Activated CD4-positive, alpha-beta memory T cell treated with anti-CD3 and anti-CD28 coated beads for 36 hours (primary cell): ENCODE measurements at regions not wholly inside any gene's neighbourhood (a gene's known extent, or its start where the extent isn't known, plus 50 kb on each side); places are given as distances from the start of the nearest gene placed in this dataset.

Source experiments
- CTCF ChIA-PET: fragments of 350-600 bp; sonication (Branson Sonifier 250); formaldehyde crosslinking; loops from one replicate; lab custom pipeline; 2021; ENCODE audit warnings: antibody characterized with exemption, inconsistent platforms; lab: Charles Lee
- POLR2A ChIA-PET: fragments of 350-600 bp; sonication (Branson Sonifier 250); formaldehyde crosslinking; loops from one replicate; lab custom pipeline; 2021; ENCODE audit warnings: antibody characterized with exemption; lab: Charles Lee
- DNase-seq: peaks from one replicate; pipeline ENCODE4 v3.0.0-alpha.2; 2020
- H3K27ac Mint-ChIP-seq: one replicate; pipeline ENCODE4 v1.8.0; 2021; ENCODE audit warnings: mixed read lengths
- H3K27me3 Mint-ChIP-seq: one replicate; pipeline ENCODE4 v1.8.0; 2021; ENCODE audit warnings: mixed read lengths
- H3K36me3 Mint-ChIP-seq: one replicate; pipeline ENCODE4 v1.8.0; 2021; ENCODE audit warnings: mixed read lengths
- H3K4me1 Mint-ChIP-seq: one replicate; pipeline ENCODE4 v1.8.0; 2021; ENCODE audit warnings: low read depth, mixed read lengths
- H3K4me3 Mint-ChIP-seq: one replicate; pipeline ENCODE4 v1.8.0; 2021; ENCODE audit warnings: mild to moderate bottlenecking, mixed read lengths
- H3K9me3 Mint-ChIP-seq: one replicate; pipeline ENCODE4 v1.8.0; 2021; ENCODE audit warnings: mixed read lengths
- intact Hi-C: fragments of 100-400 bp; cut with micrococcal nuclease; formaldehyde crosslinking; loops from one replicate; pipeline ENCODE4 v1.15.1; 2023

DNA sequence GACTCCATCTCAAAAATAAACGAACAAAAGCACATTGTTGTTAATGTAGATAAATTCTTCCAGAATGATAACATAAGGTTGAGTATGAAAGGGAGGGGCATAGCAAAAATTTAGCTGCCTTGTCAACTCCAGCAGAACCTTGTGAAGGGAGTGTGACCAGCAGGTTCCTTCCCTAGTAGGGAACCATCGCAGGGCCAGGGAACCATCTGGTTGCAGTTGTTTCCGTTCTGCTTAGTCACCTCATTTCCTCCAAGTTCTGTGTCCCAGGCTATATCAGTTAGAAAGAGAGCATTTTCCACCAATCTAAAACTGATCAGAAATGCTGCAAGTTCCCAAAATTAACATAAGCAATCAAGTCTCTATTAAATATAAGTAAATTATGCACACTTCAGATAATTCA, 126.7 kb upstream of the BLID start:
- no peaks in the 10 kb centered on the region for H3K36me3 Mint-ChIP-seq
- no peaks in the 10 kb centered on the region for H3K4me1 Mint-ChIP-seq
- ChIA-PET CTCF (no interaction called here), POLR2A (no interaction called here)
- intact Hi-C loops, result no loop called here
- H3K4me3 Mint-ChIP-seq, result no peak overlapping the region
- DNase-seq, result no peak
- H3K27me3 Mint-ChIP-seq, result peaks cover 1% of the 10 kb centered on the region
- H3K27ac Mint-ChIP-seq, result no peak overlapping the region
- H3K9me3 Mint-ChIP-seq, result no peaks in the 10 kb centered on the region

DNA sequence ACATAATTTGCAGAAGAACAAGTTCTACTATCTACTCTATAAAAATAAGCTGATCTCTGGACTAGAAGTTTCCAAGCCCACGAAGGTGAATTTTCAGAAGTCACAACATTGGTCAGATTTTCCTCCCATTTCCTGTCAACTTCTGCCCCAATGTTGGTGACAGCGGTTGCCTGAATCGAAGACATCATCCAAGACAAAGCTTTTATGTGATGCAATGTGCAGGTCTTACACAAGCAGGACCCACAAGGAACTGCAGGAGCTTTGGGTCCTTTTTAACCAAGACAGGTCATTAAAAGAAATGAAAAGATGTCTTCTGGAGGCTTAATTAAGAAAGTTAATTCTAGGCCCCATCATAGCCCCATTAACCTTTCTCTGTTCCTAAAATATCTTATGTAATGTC, 125.6 kb upstream of the BLID start:
- Mint-ChIP-seq H3K27ac (no peak overlapping the region), H3K27me3 (peaks cover 1% of the 10 kb centered on the region), H3K4me1 (no peaks in the 10 kb centered on the region), H3K36me3 (no peaks in the 10 kb centered on the region), H3K9me3 (no peaks in the 10 kb centered on the region), H3K4me3 (no peak overlapping the region)
- ChIA-PET CTCF (interaction anchor here (1.0 kb wide), 1 partner anchor 13 kb away, joined by 3 read pairs; no protein-coding TSS in a partner anchor), POLR2A (no interaction called here)
- DNase-seq, result no peak
- intact Hi-C loops, result no loop called here

DNA sequence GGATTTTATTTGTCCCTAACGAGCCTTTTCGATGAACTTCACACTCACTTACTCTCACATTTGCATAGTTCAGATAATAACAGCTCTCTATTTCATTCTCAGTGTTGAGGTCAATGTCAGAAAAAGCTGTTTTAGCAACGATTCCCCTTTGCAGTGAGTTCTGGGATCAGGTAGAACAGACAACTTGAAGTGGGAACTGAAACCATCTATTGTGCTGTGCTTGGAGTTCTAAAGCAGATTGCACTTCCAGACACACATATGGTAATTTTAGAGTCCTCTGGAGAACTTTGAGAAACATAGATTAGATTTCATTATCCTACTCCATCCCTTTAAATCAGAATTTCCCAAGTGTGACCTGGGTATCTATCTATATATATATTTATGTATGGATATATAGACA, 124.6 kb upstream of the BLID start:
- Mint-ChIP-seq H3K4me3 (no peak overlapping the region), H3K4me1 (no peaks in the 10 kb centered on the region), H3K9me3 (no peaks in the 10 kb centered on the region), H3K27me3 (peaks cover 1% of the 10 kb centered on the region), H3K36me3 (no peaks in the 10 kb centered on the region), H3K27ac (no peak overlapping the region)
- ChIA-PET POLR2A (no interaction called here), CTCF (interaction anchor here (1.0 kb wide), 1 partner anchor 14 kb away, joined by 3 read pairs; no protein-coding TSS in a partner anchor)
- no peak for DNase-seq
- intact Hi-C loops, result no loop called here

- DNase-seq, result no peak
- ChIA-PET POLR2A (no interaction called here), CTCF (no interaction called here)
- no peak overlapping the region for H3K4me3 Mint-ChIP-seq
- no peaks in the 10 kb centered on the region for H3K9me3 Mint-ChIP-seq
- no peak overlapping the region for H3K27ac Mint-ChIP-seq
- no peaks in the 10 kb centered on the region for H3K4me1 Mint-ChIP-seq
- intact Hi-C loops, result no loop called here
- peaks cover 1% of the 10 kb centered on the region for H3K27me3 Mint-ChIP-seq
- no peaks in the 10 kb centered on the region for H3K36me3 Mint-ChIP-seq
These were observed 119.6 kb upstream of the BLID start for GRCh38 chr11:122235615-122236014.

GRCh38 chr11:122234780-122235179, 118.8 kb upstream of the BLID start:
- Mint-ChIP-seq H3K4me1 (no peaks in the 10 kb centered on the region), H3K27me3 (no peaks in the 10 kb centered on the region), H3K27ac (no peak overlapping the region), H3K9me3 (no peaks in the 10 kb centered on the region), H3K36me3 (no peaks in the 10 kb centered on the region), H3K4me3 (no peak overlapping the region)
- intact Hi-C loops, result no loop called here
- ChIA-PET CTCF (no interaction called here), POLR2A (no interaction called here)
- no peak for DNase-seq

- Mint-ChIP-seq H3K4me3 (no peak overlapping the region), H3K36me3 (no peaks in the 10 kb centered on the region)
- POLR2A ChIA-PET, result no interaction called here
These were observed 118.2 kb upstream of the BLID start for GRCh38 chr11:122234257-122234656.

DNA sequence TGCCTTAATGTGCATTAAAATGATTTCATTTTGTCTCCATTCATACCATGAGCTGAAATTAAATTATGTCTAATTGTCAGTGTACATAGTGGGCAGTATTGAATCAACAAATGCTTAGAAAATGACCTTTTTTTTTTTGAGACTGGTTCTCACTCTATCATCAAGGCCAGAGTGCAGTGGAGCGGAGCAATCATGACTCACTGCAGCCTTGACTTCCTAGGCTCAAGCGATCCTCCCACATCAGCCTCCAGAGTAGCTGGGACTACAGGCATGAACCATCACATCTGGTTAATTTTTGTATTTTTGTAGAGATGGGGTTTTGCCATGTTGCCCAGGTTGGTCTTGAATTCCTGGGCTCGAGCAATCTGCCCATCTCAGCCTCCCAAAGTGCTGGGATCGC, 117.0 kb upstream of the BLID start:
- intact Hi-C loops, result no loop called here
- no peak overlapping the region for H3K27ac Mint-ChIP-seq
- DNase-seq, result no peak
- H3K36me3 Mint-ChIP-seq, result no peaks in the 10 kb centered on the region
- CTCF ChIA-PET, result no interaction called here
- POLR2A ChIA-PET, result no interaction called here
- no peaks in the 10 kb centered on the region for H3K9me3 Mint-ChIP-seq
- H3K4me3 Mint-ChIP-seq, result no peak overlapping the region
- no peaks in the 10 kb centered on the region for H3K27me3 Mint-ChIP-seq
- no peaks in the 10 kb centered on the region for H3K4me1 Mint-ChIP-seq

More at GRCh38 chr11:122234257-122234656, 118.2 kb upstream of the BLID start:
- Mint-ChIP-seq H3K4me1 (no peaks in the 10 kb centered on the region), H3K27me3 (no peaks in the 10 kb centered on the region), H3K9me3 (no peaks in the 10 kb centered on the region), H3K27ac (no peak overlapping the region)
- CTCF ChIA-PET, result no interaction called here
- DNase-seq, result no peak
- intact Hi-C loops, result no loop called here

DNA sequence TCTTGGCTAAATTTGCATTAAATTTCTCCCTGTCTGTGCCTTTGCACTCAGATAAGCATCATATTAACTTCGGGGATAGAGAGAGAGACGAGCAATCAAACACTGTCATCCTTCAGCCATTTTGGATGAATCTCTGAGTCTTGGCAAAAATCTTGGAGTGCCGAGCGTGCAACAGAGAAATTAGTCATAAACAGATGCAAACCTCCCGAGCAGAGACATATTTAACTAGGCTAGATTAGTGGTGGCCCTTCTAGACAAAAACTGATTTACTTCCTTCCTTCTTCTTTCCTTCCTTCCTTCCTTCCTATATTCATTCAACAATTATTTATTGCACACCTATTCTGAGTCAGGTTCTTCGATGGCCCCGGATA, 114.4 kb upstream of the BLID start:
- no peaks in the 10 kb centered on the region for H3K9me3 Mint-ChIP-seq
- H3K27me3 Mint-ChIP-seq, result peaks cover 2% of the 10 kb centered on the region
- no peak for DNase-seq
- H3K27ac Mint-ChIP-seq, result no peak overlapping the region
- H3K4me1 Mint-ChIP-seq, result no peaks in the 10 kb centered on the region
- ChIA-PET POLR2A (no interaction called here), CTCF (no interaction called here)
- H3K36me3 Mint-ChIP-seq, result no peaks in the 10 kb centered on the region
- H3K4me3 Mint-ChIP-seq, result no peak overlapping the region
- intact Hi-C loops, result no loop called here

- no peaks in the 10 kb centered on the region for H3K36me3 Mint-ChIP-seq
- no peaks in the 10 kb centered on the region for H3K9me3 Mint-ChIP-seq
- ChIA-PET POLR2A (no interaction called here), CTCF (interaction anchor here (1.2 kb wide), 1 partner anchor 14 kb away, joined by 4 read pairs; no protein-coding TSS in a partner anchor)
- no peaks in the 10 kb centered on the region for H3K4me1 Mint-ChIP-seq
- no peak overlapping the region for H3K27ac Mint-ChIP-seq
- no peak overlapping the region for H3K4me3 Mint-ChIP-seq
- peaks cover 2% of the 10 kb centered on the region for H3K27me3 Mint-ChIP-seq
- intact Hi-C loops, result no loop called here
- DNase-seq, result no peak
These were observed 113.7 kb upstream of the BLID start for GRCh38 chr11:122229481-122230384.

GRCh38 chr11:122229078-122229477, 113.1 kb upstream of the BLID start:
- Mint-ChIP-seq H3K27me3 (peaks cover 2% of the 10 kb centered on the region), H3K36me3 (no peaks in the 10 kb centered on the region), H3K4me3 (no peak overlapping the region), H3K27ac (no peak overlapping the region), H3K9me3 (no peaks in the 10 kb centered on the region), H3K4me1 (no peaks in the 10 kb centered on the region)
- ChIA-PET POLR2A (no interaction called here), CTCF (interaction anchor here (1.2 kb wide), 1 partner anchor 14 kb away, joined by 4 read pairs; no protein-coding TSS in a partner anchor)
- intact Hi-C loops, result no loop called here
- DNase-seq, result no peak

DNA sequence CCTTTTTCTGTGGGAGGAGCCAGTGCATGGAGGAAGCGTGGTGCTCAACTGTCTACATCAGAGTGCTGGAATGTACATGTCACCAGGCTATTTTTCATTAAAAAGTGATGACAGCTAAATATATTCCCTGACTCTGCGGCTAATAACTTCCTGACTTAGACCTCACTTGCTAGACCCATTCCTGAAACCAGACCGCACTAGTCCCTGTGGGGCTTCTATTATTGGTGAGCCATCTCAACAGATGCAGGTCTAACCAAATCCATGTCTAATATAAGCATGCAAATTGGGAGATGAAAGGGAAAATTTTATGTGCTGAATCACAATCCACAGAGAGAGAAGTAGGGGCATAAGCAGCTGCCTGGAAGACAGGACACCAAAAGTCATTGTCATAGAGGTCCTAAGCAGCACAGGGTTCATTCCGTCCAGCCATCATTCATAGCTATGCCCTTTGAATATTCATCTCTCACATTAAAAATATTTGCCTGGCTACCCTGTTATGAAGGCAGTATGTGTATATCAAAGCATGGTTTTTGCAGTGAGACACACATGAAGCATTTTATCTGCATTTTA, 110.9 kb upstream of the BLID start:
- DNase-seq, result no peak

DNA sequence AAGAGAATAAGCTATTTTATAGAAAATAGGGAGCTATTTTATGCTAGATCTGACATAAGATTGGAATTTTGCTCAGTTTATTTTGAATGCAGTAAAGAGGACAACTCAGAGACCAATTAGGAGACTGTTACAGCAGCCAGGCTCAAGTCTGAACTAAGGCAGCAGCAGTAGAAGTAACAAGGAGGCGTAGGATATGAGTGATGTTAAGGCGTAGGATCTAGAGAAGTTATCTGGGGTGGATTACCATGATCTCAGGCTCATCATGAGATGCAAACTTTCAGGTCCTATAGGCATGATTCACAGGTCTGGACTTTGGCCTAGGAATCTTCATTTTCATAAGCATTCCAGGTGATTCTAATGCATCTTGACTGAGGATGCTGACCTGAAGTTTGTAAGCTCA, 108.9 kb upstream of the BLID start:
- Mint-ChIP-seq H3K4me3 (no peak overlapping the region), H3K27ac (no peak overlapping the region), H3K27me3 (peaks cover 2% of the 10 kb centered on the region), H3K36me3 (no peaks in the 10 kb centered on the region), H3K4me1 (no peaks in the 10 kb centered on the region), H3K9me3 (no peaks in the 10 kb centered on the region)
- intact Hi-C loops, result no loop called here
- no peak for DNase-seq
- CTCF ChIA-PET, result no interaction called here
- POLR2A ChIA-PET, result no interaction called here

More for the DNA sequence above, 110.9 kb upstream of the BLID start:
- POLR2A ChIA-PET, result no interaction called here
- CTCF ChIA-PET, result no interaction called here
- no peaks in the 10 kb centered on the region for H3K9me3 Mint-ChIP-seq
- H3K27ac Mint-ChIP-seq, result no peak overlapping the region
- no peaks in the 10 kb centered on the region for H3K4me1 Mint-ChIP-seq
- peaks cover 2% of the 10 kb centered on the region for H3K27me3 Mint-ChIP-seq
- H3K36me3 Mint-ChIP-seq, result no peaks in the 10 kb centered on the region
- no peak overlapping the region for H3K4me3 Mint-ChIP-seq
- intact Hi-C loops, result no loop called here

DNA sequence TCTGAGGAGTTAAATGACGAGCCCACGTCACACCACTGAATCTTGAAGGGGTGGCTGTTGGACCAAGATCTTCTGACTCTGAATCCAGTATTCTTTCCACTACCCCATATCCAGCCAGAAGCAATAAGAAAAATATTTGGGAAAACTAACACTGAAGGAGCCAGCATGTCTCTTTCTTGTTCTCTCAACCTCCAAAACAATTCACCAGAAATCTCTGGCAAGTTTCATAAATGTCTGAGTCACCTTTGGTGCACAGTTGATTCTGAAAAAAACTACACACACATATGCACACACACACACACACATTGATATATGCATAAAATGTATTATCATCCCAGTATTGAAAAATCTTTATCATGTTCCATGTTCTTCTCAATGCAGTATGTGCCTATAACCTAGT, 104.3 kb upstream of the BLID start:
- H3K27me3 Mint-ChIP-seq, result peaks cover 3% of the 10 kb centered on the region
- H3K36me3 Mint-ChIP-seq, result no peaks in the 10 kb centered on the region
- ChIA-PET POLR2A (no interaction called here), CTCF (no interaction called here)
- H3K9me3 Mint-ChIP-seq, result no peaks in the 10 kb centered on the region
- no peak for DNase-seq
- no peaks in the 10 kb centered on the region for H3K4me1 Mint-ChIP-seq
- H3K27ac Mint-ChIP-seq, result no peak overlapping the region
- H3K4me3 Mint-ChIP-seq, result no peak overlapping the region
- intact Hi-C loops, result no loop called here
